Activated naive CD8-positive, alpha-beta T cell treated with anti-CD3 and anti-CD28 coated beads, Interleukin-2, amount 50 U/mL, for 24 hours (primary cell): ENCODE measurements at regions not wholly inside any gene's neighbourhood (a gene's known extent, or its start where the extent isn't known, plus 50 kb on each side); places are given as distances from the start of the nearest gene placed in this dataset.

Experiments used
- ATAC-seq: fragments of 150-1000 bp; cut with Tn5 transposase; one replicate; pipeline ENCODE4 v1.10.0; 2021
- DNase-seq: peaks from one replicate; pipeline ENCODE4 v3.0.0; 2021
- H3K27ac Mint-ChIP-seq: one replicate; pipeline ENCODE4 v1.8.0; 2021; ENCODE audit warnings: mild to moderate bottlenecking, mixed read lengths
- H3K27me3 Mint-ChIP-seq: one replicate; pipeline ENCODE4 v1.8.0; 2021; ENCODE audit warnings: mixed read lengths
- H3K36me3 Mint-ChIP-seq: one replicate; pipeline ENCODE4 v1.8.0; 2021; ENCODE audit warnings: low read depth, mixed read lengths
- H3K4me1 Mint-ChIP-seq: one replicate; pipeline ENCODE4 v1.8.0; 2021; ENCODE audit warnings: mixed read lengths
- H3K4me3 Mint-ChIP-seq: one replicate; pipeline ENCODE4 v1.8.0; 2021; ENCODE audit warnings: mild to moderate bottlenecking, moderate library complexity, mixed read lengths
- H3K9me3 Mint-ChIP-seq: one replicate; pipeline ENCODE4 v1.8.0; 2021; ENCODE audit warnings: mixed read lengths

DNA sequence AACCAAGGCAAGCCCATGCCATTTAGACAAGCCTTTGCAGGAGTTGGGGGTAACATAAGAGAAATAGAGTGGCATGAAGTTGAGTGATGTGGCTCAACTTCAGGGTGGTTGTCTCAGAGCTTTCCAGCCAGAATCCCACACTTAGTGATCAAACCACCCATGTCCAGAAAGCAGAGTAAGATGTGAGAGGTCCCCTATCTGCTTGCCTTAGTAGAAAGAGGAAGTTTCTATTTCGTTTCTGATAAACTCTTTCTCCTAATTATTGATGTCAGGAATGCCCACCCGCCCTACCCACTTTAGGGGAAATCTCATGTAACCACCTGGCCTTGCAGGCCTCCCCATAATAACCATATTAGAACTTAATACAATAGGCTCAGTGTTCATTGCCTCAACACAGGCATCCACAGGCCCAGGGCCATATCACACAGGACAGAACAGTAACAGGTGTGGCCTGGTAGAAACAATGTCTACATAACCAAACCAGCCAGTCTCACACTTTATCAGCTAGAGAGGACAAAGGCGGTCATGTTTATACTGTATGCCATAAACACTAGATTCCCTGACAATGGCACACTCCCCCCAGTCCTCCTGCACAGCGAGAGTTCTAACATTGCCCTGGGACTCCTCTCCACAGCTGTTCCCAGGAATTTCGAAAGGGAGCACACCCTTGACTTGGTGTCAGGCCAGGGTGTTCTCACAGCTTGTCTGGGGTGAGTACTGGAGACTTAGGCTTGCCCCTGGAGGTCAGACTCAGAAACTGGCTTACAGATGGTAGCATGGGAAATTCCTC, 364.4 kb downstream of the CXCL12 start:
- Mint-ChIP-seq H3K4me3 (no peak overlapping the region), H3K27me3 (peaks cover 15% of the 10 kb centered on the region), H3K4me1 (no peaks in the 10 kb centered on the region), H3K36me3 (no peaks in the 10 kb centered on the region), H3K9me3 (no peaks in the 10 kb centered on the region), H3K27ac (no peak overlapping the region)
- ATAC-seq (no peak), DNase-seq (no peak)

DNA sequence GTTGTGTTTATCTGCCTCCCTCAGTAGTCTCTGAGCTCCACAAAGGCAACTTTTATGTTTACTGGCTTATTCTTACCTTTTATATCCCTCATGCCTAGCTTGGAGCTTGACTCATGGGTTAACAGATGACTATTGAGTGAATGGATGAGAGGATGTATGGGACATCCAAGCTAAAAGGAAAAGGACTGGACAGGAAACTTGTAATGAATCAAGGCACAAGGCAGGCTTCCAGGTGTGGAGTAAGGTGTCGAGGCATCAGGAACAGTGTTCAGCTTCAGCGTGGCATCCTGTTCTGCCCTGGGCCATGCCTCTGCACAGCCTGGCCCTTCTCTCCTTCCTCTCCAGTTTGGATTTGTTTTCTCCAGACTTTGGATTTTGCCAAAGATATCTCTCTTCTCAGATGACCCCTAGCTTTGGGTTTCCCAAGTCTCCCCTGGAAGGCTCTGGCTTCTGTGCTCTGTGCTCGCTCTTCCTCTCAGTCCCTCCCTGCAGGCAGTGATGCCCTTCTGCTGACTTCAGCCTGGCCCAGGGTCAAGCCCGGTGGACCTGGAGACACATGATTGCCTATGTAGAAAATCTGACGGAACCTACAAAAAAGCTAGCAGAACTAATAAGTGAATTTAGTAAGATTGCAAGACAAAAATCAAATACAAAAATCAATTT, 367.3 kb downstream of the CXCL12 start:
- ATAC-seq (no peak), DNase-seq (no peak)
- H3K27ac Mint-ChIP-seq, result no peak overlapping the region
- no peaks in the 10 kb centered on the region for H3K36me3 Mint-ChIP-seq
- peaks cover 10% of the 10 kb centered on the region for H3K27me3 Mint-ChIP-seq
- no peaks in the 10 kb centered on the region for H3K4me1 Mint-ChIP-seq
- H3K9me3 Mint-ChIP-seq, result no peaks in the 10 kb centered on the region
- no peak overlapping the region for H3K4me3 Mint-ChIP-seq

DNA sequence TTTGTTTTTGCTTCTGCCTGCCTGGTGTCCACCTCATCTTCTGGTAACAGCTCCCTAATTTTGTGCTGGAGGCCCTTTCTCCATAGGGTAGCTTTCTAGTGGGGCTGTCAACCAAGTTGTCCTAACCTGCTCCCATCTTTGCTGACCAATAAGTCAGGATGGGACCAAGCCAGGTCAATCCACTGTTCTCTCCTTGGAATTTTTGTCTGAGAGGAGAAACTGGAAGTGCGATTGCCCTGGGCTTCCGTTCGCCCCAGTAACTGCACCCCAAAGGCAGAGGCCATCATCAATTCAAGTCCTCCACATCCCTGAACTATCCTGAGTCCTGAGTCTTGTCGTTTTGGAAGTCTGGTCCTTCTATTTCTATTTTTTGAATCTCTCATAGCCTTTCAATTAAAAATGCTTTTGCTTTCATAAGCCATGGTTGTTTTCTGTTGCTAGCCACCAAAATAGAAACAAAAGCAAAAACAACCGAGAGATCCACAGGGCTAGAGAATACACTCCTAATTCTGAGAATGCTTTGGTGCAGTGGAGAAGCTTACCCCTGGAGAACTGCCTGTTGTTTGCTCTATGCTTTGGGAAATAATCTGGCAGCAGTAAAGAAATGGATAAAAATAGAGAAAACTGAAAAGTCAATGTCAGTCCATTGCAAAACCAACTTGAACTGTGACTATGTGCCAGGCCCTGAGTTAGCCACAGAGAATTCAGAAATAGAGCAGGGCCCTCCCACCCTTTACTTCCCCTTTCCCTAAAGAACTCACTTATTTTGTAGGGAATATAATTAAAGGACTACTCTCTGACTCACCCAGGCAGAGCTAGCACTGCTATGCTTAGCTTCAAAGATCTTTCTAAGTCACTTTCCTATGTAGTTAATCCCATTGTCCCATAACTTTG, 368.1 kb downstream of the CXCL12 start:
- Mint-ChIP-seq H3K27ac (no peak overlapping the region), H3K4me1 (no peaks in the 10 kb centered on the region), H3K36me3 (no peaks in the 10 kb centered on the region), H3K9me3 (no peaks in the 10 kb centered on the region), H3K4me3 (no peak overlapping the region), H3K27me3 (peaks cover 6% of the 10 kb centered on the region)
- ATAC-seq, result no peak
- DNase-seq, result no peak

GRCh38 chr10:44015702-44016500, 367.2 kb upstream of the ZNF32 start:
- H3K4me3 Mint-ChIP-seq, result no peak overlapping the region
- DNase-seq, result no peak

DNA sequence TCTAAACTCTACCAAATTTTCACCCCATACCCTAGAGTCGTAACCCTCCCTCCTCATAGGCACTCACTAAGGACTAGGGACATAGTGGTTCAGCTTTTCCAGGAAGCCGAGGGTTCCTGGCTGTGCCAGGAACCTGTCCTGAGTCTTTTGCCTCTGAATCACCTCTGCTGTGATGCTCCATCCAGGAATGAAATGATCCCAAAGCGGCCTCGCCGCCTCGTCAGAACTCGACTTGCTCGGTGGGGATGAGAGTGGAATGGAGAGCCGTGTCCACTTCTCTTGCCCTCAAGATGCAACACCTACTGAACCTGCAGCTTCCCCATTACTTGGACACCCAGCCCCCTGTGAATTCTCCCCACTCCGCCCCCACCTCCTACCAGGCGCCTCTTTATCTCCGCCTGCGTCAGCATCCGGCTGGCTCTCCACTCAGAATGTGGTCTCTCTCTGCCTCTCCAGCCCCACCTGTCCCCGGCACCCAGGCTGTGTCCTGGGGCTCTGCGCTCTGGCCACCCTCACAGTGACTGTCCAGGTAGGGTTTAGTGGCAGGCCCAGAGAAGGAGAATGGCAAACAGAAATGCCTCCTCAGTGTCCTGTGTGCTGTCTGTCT, 366.1 kb upstream of the ZNF32 start:
- Mint-ChIP-seq H3K4me1 (peaks cover 6% of the 10 kb centered on the region), H3K4me3 (no peak overlapping the region), H3K27me3 (peaks cover 4% of the 10 kb centered on the region), H3K27ac (no peak overlapping the region), H3K36me3 (no peaks in the 10 kb centered on the region), H3K9me3 (no peaks in the 10 kb centered on the region)
- ATAC-seq (no peak), DNase-seq (no peak)

More at GRCh38 chr10:44015702-44016500, 367.2 kb upstream of the ZNF32 start:
- Mint-ChIP-seq H3K9me3 (no peaks in the 10 kb centered on the region), H3K27ac (no peak overlapping the region), H3K36me3 (no peaks in the 10 kb centered on the region), H3K27me3 (peaks cover 4% of the 10 kb centered on the region), H3K4me1 (peaks cover 6% of the 10 kb centered on the region)
- no peak for ATAC-seq

DNA sequence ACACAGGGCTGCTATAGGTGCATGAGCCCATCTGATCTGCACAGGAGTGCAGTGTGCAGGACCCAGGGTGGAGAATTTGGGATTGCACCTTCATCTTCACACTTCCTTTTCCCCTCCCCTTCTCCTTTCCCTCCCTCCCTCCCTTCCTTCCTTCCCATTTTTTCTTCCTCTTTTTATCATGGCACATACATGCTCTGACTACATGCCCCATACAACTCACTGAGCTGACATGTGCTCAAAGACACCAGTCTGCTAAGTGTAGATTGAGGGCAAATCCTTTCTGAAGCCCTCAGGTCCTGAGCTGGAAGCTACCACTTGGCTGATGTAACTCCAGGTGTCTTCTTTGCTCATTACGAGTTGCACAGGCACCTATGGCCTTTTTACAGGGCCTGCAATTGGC, 365.3 kb upstream of the ZNF32 start:
- no peak for ATAC-seq
- Mint-ChIP-seq H3K27ac (no peak overlapping the region), H3K27me3 (peaks cover 4% of the 10 kb centered on the region)

DNA sequence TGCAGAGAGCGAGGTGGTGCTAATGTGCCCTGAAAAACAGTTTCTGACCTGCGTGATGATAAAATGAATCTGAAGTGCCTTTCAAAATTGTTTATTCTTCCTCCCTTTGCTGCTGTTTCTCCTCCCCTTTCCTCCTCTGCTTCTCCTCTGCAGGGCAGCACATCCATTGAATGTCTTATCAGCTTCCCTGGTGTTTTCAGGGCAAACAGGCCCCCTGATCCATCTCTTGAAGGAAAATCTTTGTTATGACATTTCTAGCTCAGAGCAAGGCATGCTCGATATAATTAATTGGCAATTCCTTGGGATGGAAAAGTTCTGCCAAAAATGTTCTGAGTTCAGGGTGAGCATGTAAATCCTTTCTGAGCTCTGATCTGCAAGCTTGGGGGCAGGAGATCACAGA, 364.2 kb upstream of the ZNF32 start:
- peaks cover 4% of the 10 kb centered on the region for H3K27me3 Mint-ChIP-seq
- H3K4me3 Mint-ChIP-seq, result no peak overlapping the region
- DNase-seq (no peak), ATAC-seq (no peak)
- no peaks in the 10 kb centered on the region for H3K9me3 Mint-ChIP-seq
- H3K27ac Mint-ChIP-seq, result no peak overlapping the region
- no peaks in the 10 kb centered on the region for H3K36me3 Mint-ChIP-seq
- peaks cover 6% of the 10 kb centered on the region for H3K4me1 Mint-ChIP-seq

More for the DNA sequence above, 365.3 kb upstream of the ZNF32 start:
- H3K36me3 Mint-ChIP-seq, result no peaks in the 10 kb centered on the region
- no peaks in the 10 kb centered on the region for H3K9me3 Mint-ChIP-seq
- no peak overlapping the region for H3K4me3 Mint-ChIP-seq
- DNase-seq, result no peak
- H3K4me1 Mint-ChIP-seq, result peaks cover 6% of the 10 kb centered on the region

DNA sequence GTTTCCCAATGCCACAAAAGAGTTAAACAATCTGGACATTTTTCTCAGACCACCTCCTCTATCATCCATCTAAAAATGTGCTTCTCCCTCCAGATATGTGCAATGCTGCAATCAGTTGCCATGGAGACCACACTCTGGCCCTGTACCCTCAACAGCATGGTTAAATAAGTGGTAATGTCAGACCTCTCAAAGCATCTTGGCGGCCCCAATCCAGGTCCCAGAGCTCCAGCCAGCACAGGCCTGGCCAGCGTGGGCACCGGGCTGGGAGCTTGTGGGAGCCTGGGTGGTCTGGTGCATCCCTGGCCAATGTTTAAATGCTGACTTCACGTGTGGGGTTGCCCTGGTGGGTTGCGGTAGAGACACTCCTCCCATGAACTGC, 362.9 kb upstream of the ZNF32 start:
- Mint-ChIP-seq H3K27me3 (peaks cover 4% of the 10 kb centered on the region), H3K4me3 (no peak overlapping the region), H3K4me1 (peaks cover 6% of the 10 kb centered on the region), H3K9me3 (no peaks in the 10 kb centered on the region), H3K27ac (no peak overlapping the region), H3K36me3 (no peaks in the 10 kb centered on the region)
- ATAC-seq (no peak), DNase-seq (no peak)

- no peaks in the 10 kb centered on the region for H3K27me3 Mint-ChIP-seq
- no peaks in the 10 kb centered on the region for H3K9me3 Mint-ChIP-seq
- H3K4me3 Mint-ChIP-seq, result no peak overlapping the region
- peaks cover 6% of the 10 kb centered on the region for H3K4me1 Mint-ChIP-seq
- H3K36me3 Mint-ChIP-seq, result no peaks in the 10 kb centered on the region
- no peak overlapping the region for H3K27ac Mint-ChIP-seq
- DNase-seq (peak; percentile 6), ATAC-seq (peak; percentile 66)
These were observed 362.4 kb upstream of the ZNF32 start for GRCh38 chr10:44010873-44011602.

GRCh38 chr10:44009891-44010632, 361.4 kb upstream of the ZNF32 start:
- no peak overlapping the region for H3K27ac Mint-ChIP-seq
- no peaks in the 10 kb centered on the region for H3K36me3 Mint-ChIP-seq
- DNase-seq, result no peak
- H3K4me3 Mint-ChIP-seq, result no peak overlapping the region
- H3K9me3 Mint-ChIP-seq, result no peaks in the 10 kb centered on the region
- no peaks in the 10 kb centered on the region for H3K27me3 Mint-ChIP-seq
- H3K4me1 Mint-ChIP-seq, result peaks cover 6% of the 10 kb centered on the region
- no peak for ATAC-seq

GRCh38 chr10:44008917-44009709, 360.4 kb upstream of the ZNF32 start:
- Mint-ChIP-seq H3K27me3 (no peaks in the 10 kb centered on the region), H3K27ac (no peak overlapping the region), H3K36me3 (no peaks in the 10 kb centered on the region), H3K4me1 (peaks cover 6% of the 10 kb centered on the region), H3K4me3 (no peak overlapping the region), H3K9me3 (no peaks in the 10 kb centered on the region)
- DNase-seq (no peak), ATAC-seq (no peak)

- no peaks in the 10 kb centered on the region for H3K9me3 Mint-ChIP-seq
- ATAC-seq, result no peak
- peaks cover 6% of the 10 kb centered on the region for H3K4me1 Mint-ChIP-seq
- H3K27me3 Mint-ChIP-seq, result peaks cover 1% of the 10 kb centered on the region
- no peak for DNase-seq
- H3K36me3 Mint-ChIP-seq, result no peaks in the 10 kb centered on the region
- H3K4me3 Mint-ChIP-seq, result no peak overlapping the region
- no peak overlapping the region for H3K27ac Mint-ChIP-seq
These were observed 359.7 kb upstream of the ZNF32 start for GRCh38 chr10:44008270-44008916.
